Stimulated activated effector memory CD8-positive, alpha-beta T cell treated with anti-CD3 and anti-CD28 coated beads, Interleukin-12 subunit alpha, Interleukin-12 subunit beta, amount 100 ng/mL, for 72 hours (primary cell): ENCODE measurements at regions not wholly inside any gene's neighbourhood (a gene's known extent, or its start where the extent isn't known, plus 50 kb on each side); places are given as distances from the start of the nearest gene placed in this dataset.

Experiments used
- ATAC-seq: fragments of 150-1000 bp; cut with Tn5 transposase; 2 replicates; pipeline ENCODE4 v1.10.0; 2021
- DNase-seq, 2 donors: peaks; one replicate each; pipeline ENCODE4 v3.0.0; 2021 to 2022; ENCODE audit warnings: low spot score in 2 of 2
- H3K27ac Mint-ChIP-seq: one replicate; pipeline ENCODE4 v1.8.0; 2022; ENCODE audit warnings: mild to moderate bottlenecking, mixed read lengths
- H3K36me3 Mint-ChIP-seq: one replicate; pipeline ENCODE4 v1.8.0; 2022; ENCODE audit warnings: mild to moderate bottlenecking, mixed read lengths
- H3K4me1 Mint-ChIP-seq: one replicate; pipeline ENCODE4 v1.8.0; 2022; ENCODE audit warnings: mixed read lengths
- H3K4me3 Mint-ChIP-seq: one replicate; pipeline ENCODE4 v1.8.0; 2022; ENCODE audit warnings: mild to moderate bottlenecking, mixed read lengths
- H3K9me3 Mint-ChIP-seq: one replicate; pipeline ENCODE4 v1.8.0; 2022; ENCODE audit warnings: mixed read lengths

DNA sequence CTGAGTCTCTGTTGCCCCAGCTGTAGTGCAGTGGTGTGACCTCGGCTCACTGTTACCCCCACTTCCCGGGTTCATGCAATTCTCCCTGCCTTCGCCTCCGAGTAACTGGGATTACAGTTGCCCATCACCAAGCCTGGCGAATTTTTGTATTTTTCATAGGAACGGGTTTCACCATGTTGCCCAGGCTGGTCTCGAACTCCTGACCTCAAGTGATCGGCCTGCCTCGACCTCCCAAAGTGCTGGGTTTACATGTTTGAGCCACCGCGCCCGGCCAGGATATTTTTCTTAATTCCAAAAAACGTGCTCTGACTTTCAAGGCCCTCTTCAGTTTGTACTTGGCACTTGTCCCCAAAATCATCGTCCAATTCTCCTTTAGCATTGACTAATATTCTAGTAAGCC, 129.2 kb upstream of the EPHA5 start:
- ATAC-seq = no peak
- Mint-ChIP-seq H3K4me3 (no peak overlapping the region), H3K4me1 (no peaks in the 10 kb centered on the region), H3K27ac (no peak overlapping the region), H3K9me3 (peaks cover 12% of the 10 kb centered on the region), H3K36me3 (no peaks in the 10 kb centered on the region)
- DNase-seq = no peak

DNA sequence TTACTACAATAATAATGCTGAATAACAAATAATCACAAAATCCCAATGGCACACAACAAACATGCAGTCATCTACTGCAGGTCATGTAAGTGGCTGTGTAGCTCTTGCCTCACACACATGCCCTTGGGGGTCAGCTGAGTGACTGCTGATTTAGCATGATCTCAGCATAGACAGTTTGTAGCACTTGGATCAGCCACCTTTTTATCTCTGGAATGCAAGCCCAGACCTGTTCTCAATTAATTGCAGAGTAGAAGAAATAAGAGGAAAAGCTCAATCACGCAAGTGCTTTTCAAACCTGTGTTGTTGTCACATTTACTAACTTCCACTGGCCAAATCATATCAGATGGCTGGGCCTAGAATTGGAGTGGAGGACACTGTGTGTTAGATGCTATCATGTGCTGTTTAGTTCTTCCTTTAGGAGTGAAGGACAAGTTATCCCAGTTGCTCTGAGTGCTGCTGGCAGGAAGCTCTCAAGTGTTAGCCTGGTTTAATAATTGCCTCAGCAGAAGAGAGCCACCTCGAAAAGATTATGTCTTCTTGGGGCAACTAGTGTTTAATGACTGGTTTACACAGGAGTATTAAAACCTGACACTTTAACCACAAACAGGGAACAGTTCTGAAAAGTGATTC, 128.3 kb upstream of the EPHA5 start:
- H3K4me3 Mint-ChIP-seq = no peak overlapping the region
- no peak overlapping the region for H3K27ac Mint-ChIP-seq
- no peaks in the 10 kb centered on the region for H3K4me1 Mint-ChIP-seq
- DNase-seq = no peak
- H3K36me3 Mint-ChIP-seq = no peaks in the 10 kb centered on the region
- peaks cover 10% of the 10 kb centered on the region for H3K9me3 Mint-ChIP-seq
- ATAC-seq = no peak

DNA sequence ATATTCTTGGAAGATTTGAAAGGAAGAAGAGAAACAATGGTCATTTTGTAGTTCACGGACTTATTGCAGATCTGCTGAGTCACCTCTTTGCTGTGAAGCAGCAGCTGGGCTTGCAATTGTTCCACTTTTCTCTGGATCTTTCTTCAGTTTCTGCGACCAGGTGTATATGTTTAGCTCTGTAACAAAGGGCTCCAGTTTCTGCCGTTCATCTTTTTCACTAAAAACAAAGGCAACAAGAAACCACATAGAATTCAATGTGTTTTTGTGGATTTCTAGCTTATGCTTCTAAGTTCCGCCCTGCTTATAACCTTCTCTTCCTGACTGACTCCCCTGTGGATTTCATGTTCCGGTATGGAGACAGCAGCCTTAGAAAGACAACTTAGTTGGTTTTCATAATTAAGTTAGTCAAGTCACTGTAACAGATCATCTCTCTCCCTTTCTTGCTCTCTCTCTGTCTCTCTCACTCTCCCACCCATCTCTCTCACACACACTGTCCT, 121.6 kb upstream of the EPHA5 start:
- Mint-ChIP-seq H3K4me1 (no peaks in the 10 kb centered on the region), H3K36me3 (no peaks in the 10 kb centered on the region), H3K9me3 (peaks cover 9% of the 10 kb centered on the region), H3K27ac (no peak overlapping the region), H3K4me3 (no peak overlapping the region)
- DNase-seq (no peak), ATAC-seq (no peak)

DNA sequence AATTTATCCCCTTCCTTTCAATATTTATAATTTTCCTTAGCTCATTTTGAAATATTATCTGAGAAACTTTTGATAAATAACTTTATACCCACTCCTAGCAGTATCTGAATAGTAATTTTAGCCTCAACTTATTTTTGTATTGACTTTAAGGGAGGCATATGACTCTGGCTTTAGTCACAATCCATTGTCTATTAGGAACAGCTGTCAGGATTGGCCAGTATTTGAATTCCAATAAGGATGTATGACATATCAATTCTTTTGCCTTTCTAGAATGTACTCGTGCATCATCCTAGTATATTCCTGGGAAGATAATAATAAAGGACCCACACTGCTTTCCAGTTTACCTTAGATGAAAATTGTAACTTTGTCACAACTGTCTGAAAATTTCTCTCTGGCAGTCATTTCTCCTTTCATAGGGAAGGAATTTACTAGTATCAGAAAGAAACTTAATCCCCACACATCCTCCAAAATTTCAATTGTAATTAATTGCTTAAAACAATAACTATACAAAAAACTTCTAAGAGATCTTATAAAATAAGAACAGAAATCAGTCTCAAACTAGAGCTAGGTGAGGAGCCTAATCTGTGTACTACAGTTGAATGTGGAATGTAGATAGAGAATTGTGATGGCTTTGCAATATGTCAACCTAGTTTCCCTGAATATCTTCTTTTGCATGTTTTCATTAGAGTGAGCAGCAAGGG, 121.0 kb upstream of the EPHA5 start:
- no peaks in the 10 kb centered on the region for H3K36me3 Mint-ChIP-seq

DNA sequence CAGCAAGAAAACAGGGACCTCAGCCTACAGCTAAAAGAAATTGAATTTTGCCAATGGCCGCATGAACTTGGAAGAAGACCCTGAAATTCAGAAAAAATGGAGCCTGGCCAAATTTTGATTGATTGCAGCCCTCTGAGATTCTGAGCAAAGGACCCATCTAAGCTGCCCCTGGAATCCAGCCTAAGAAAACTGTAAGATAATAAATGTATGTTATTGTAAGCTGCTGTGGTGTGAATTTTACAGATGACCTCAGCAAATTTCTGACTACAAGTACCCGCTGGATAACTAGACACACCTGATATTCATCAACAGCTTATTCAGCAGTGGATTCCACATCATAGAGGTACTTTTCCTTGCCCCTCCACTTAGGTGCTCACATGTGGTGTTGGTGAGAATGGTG, 119.5 kb upstream of the EPHA5 start:
- DNase-seq = no peak
- H3K4me1 Mint-ChIP-seq = no peaks in the 10 kb centered on the region
- ATAC-seq = no peak
- H3K9me3 Mint-ChIP-seq = peaks cover 12% of the 10 kb centered on the region
- no peak overlapping the region for H3K4me3 Mint-ChIP-seq
- no peaks in the 10 kb centered on the region for H3K36me3 Mint-ChIP-seq
- H3K27ac Mint-ChIP-seq = no peak overlapping the region

More for the DNA sequence above, 121.0 kb upstream of the EPHA5 start:
- ATAC-seq (no peak), DNase-seq (no peak)
- H3K4me1 Mint-ChIP-seq = no peaks in the 10 kb centered on the region
- H3K4me3 Mint-ChIP-seq = no peak overlapping the region
- H3K9me3 Mint-ChIP-seq = peaks cover 9% of the 10 kb centered on the region
- H3K27ac Mint-ChIP-seq = no peak overlapping the region

DNA sequence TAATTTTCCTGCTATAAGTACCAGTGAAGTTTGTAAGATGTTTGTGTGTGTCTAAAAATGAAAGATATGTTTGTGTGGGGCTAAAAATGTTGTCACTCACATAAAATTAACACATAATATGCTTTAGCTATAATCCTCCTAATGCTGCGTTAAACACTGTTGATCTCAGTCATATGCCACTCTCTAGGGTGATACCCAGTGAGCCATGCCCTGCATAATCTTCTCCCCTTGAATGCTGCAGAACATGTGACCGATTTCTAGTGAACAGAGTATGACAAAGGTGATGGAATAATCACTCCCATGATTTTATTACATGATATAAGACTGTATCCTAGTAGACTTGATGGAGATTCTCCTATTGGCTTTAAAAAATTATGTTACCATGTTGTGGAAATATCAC, 119.1 kb upstream of the EPHA5 start:
- Mint-ChIP-seq H3K4me3 (no peak overlapping the region), H3K9me3 (peaks cover 16% of the 10 kb centered on the region), H3K4me1 (no peaks in the 10 kb centered on the region), H3K36me3 (no peaks in the 10 kb centered on the region), H3K27ac (no peak overlapping the region)
- DNase-seq = no peak
- ATAC-seq = no peak

DNA sequence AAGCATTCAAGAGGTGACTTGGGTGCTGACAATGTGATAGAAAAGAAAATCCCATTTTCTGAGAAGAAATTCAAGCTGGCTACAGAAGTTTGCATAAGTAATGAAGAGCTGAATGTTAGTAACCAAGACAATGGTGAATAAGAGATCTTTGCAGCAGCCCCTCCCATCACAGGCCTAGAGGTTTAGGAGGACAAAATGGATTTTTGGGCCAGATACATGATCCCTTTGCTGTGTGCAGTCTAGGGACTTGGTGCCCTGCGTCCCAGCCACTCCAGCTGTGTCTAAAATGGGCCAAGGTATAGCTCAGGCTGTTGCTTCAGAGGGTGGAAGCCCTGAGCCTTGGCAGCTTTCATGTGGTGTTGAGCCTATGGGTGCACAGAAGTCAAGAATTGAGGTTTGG, 107.0 kb upstream of the EPHA5 start:
- Mint-ChIP-seq H3K9me3 (peaks cover 17% of the 10 kb centered on the region), H3K4me3 (no peak overlapping the region), H3K36me3 (no peaks in the 10 kb centered on the region), H3K4me1 (no peaks in the 10 kb centered on the region), H3K27ac (no peak overlapping the region)
- DNase-seq (no peak), ATAC-seq (no peak)

DNA sequence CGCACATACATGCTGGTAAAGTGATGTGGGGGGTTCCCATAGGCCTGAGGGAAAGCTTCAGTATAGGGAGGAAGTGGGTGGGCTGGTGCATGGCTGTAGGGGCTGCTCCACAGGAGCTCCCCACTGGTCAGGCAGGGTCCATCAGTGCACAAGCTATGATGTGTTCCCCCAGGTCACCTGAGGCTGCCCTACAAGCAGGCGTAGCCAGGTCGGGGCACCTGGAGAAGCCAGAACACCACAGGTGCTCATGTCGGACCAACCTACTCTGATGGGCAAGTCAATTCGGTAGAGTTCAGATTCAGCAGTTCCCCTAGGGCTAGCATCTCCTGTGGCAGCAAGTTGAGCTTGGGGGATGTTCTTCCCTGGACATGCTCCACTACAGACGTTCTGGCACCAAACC, 103.3 kb upstream of the EPHA5 start:
- DNase-seq (no peak), ATAC-seq (no peak)
- Mint-ChIP-seq H3K9me3 (peaks cover 20% of the 10 kb centered on the region), H3K4me3 (no peak overlapping the region), H3K36me3 (no peaks in the 10 kb centered on the region), H3K4me1 (no peaks in the 10 kb centered on the region), H3K27ac (no peak overlapping the region)

DNA sequence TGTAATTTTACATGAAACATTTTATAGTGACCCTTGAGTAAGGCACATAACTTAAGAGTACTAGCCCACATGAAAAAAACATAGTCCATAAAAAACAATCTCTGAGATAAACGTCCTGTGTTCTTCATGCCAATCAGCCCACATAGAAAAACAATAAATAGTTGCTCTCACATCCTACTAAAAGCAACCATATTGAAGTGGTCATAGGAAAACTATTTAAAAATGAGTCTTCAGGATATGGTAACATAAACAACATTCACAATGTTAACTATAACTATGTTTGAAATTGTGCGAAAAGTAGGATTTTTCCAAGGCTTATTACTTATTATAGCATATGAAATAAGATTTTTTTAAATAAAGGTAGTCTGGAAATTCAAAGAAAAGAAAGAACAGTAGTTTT, 77.1 kb upstream of the EPHA5 start:
- ATAC-seq (no peak), DNase-seq (no peak)
- no peak overlapping the region for H3K4me3 Mint-ChIP-seq
- H3K9me3 Mint-ChIP-seq = peaks cover 3% of the 10 kb centered on the region
- H3K36me3 Mint-ChIP-seq = no peaks in the 10 kb centered on the region
- H3K27ac Mint-ChIP-seq = no peak overlapping the region
- no peaks in the 10 kb centered on the region for H3K4me1 Mint-ChIP-seq

DNA sequence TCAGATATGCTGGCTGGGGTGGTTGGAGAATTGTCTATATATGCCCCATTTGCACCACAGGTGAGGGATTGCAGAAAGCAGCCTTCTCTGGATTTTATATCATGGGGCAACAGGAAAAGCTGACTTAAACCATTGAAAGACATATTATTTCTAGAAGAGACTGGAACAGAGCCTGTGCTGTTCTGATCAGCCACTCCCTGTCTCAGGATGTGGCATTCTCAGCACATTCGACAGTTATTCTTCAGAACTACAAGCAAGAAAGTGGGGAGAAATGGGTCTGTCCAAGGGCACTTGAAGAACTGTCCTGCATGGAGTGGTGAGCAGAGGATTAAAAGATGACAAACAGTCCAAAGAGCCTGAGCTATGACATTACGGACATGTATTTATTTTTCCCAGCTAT, 67.8 kb upstream of the EPHA5 start:
- H3K27ac Mint-ChIP-seq = no peak overlapping the region
- no peaks in the 10 kb centered on the region for H3K36me3 Mint-ChIP-seq
- H3K4me1 Mint-ChIP-seq = no peaks in the 10 kb centered on the region
- peaks cover 9% of the 10 kb centered on the region for H3K9me3 Mint-ChIP-seq
- DNase-seq (no peak), ATAC-seq (no peak)
- H3K4me3 Mint-ChIP-seq = no peak overlapping the region

DNA sequence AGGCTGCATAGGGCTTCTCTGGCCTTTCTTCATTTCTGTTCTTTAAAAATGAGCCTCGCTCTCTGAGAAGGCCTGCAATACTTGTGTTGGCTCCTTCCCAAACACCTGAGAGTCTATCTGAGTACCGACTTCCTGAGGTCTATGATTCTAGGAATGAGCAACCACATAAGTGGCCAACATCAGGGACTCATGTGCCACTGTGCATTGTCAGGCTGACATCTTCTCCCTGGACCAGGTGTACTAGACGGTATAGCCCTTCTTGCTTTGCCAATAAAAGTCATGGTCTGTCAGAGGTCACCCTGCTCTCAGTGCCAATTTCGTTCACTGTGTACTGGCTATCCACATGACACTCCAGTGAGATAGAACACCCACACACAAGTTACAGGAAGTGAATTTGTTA, 67.4 kb upstream of the EPHA5 start:
- no peak overlapping the region for H3K4me3 Mint-ChIP-seq
- peaks cover 12% of the 10 kb centered on the region for H3K9me3 Mint-ChIP-seq
- no peak overlapping the region for H3K27ac Mint-ChIP-seq
- H3K36me3 Mint-ChIP-seq = no peaks in the 10 kb centered on the region
- H3K4me1 Mint-ChIP-seq = no peaks in the 10 kb centered on the region
- ATAC-seq (no peak), DNase-seq (no peak)

DNA sequence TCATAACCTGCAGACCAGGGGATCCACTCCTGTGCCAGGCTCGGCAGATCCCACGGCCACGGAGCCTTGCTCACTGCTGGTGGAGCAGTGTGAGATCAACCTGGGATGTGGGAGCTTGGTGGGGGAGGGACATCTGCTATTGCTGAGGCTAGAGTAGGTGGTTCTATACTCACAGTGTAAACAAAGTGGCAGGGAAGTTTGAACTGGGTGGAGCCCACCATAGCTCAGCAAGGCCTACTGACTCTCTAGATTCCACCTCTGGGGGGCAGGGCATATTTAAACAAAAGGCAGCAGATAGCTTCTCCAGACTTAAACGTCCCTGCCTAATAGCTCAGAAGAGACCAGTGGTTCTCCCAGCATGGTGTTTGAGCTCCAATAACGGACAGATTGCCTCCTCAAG, 54.7 kb upstream of the EPHA5 start:
- Mint-ChIP-seq H3K4me3 (no peak overlapping the region), H3K9me3 (peaks cover 25% of the 10 kb centered on the region), H3K4me1 (no peaks in the 10 kb centered on the region), H3K27ac (no peak overlapping the region), H3K36me3 (no peaks in the 10 kb centered on the region)
- ATAC-seq = no peak
- DNase-seq = no peak
